H1 (cell line): ENCODE measurements at regions not wholly inside any gene's neighbourhood (a gene's known extent, or its start where the extent isn't known, plus 50 kb on each side); places are given as distances from the start of the nearest gene placed in this dataset.

Source experiments
- ATF3 ChIP-seq: IDR thresholded peaks from 2 replicates; pipeline ENCODE4 v1.6.1; 2011; ENCODE audit warnings: low read depth, mild to moderate bottlenecking, low read length; ENCODE audit not compliant: insufficient read depth
- GABPA ChIP-seq: IDR thresholded peaks from 2 replicates; pipeline ENCODE4 v1.6.1; 2011; ENCODE audit warnings: mild to moderate bottlenecking, low read length, moderate library complexity, borderline replicate concordance; ENCODE audit not compliant: insufficient read depth

GRCh38 chr3:188046561-188047211 lies 107.3 kb upstream of the LPP start (continued):
- TF ChIP-seq ATF3 (no peak), GABPA (no peak)
